ENCODE measurements at regions not wholly inside any gene's neighbourhood (a gene's known extent, or its start where the extent isn't known, plus 50 kb on each side); places are given as distances from the start of the nearest gene placed in this dataset.

- no peak for TF ChIP-seq ZSCAN5A (tag by site-specific recombination; IDR thresholded peaks at IDR 0.05)
- no peak for TF ChIP-seq ZNF311 (tag by site-specific recombination; IDR thresholded peaks at IDR 0.05; ENCODE audit: borderline replicate concordance)
- no peak for TF ChIP-seq ZNF175 (tag by site-specific recombination; IDR thresholded peaks at IDR 0.05)
- no peak for TF ChIP-seq MZF1 (tag by site-specific recombination; IDR thresholded peaks at IDR 0.05; ENCODE audit: borderline replicate concordance)
- TF ChIP-seq HIC1 (tag by site-specific recombination; IDR thresholded peaks at IDR 0.05): no peak
- peak; percentile 54; the same call in 1 of the 2 replicates for TF ChIP-seq ZNF148 (tag by site-specific recombination; IDR thresholded peaks at IDR 0.05; ENCODE audit: borderline replicate concordance)
- TF ChIP-seq ZSCAN16 (tag by site-specific recombination; IDR thresholded peaks at IDR 0.05): no peak
- TF ChIP-seq SETDB1 (IDR thresholded peaks at IDR 0.05; ENCODE audit: insufficient read length, low read length): no peak
- TF ChIP-seq ZNF664 (tag by site-specific recombination; IDR thresholded peaks at IDR 0.05): no peak
- TF ChIP-seq FEZF1 (tag by site-specific recombination; IDR thresholded peaks at IDR 0.05): no peak
- no peak for TF ChIP-seq ZNF623 (tag by site-specific recombination; IDR thresholded peaks at IDR 0.05)
- TF ChIP-seq ZNF133 (tag by site-specific recombination; IDR thresholded peaks at IDR 0.05): no peak
- TF ChIP-seq RBAK (tag by site-specific recombination; IDR thresholded peaks at IDR 0.05): no peak
- no peak for TF ChIP-seq ZNF155 (tag by site-specific recombination; IDR thresholded peaks at IDR 0.05)
- peak; percentile 54; the same call in 1 of the 2 replicates for TF ChIP-seq REST (tag by site-specific recombination; IDR thresholded peaks at IDR 0.05)
- TF ChIP-seq ZNF791 (tag by site-specific recombination; IDR thresholded peaks at IDR 0.05): no peak
- TF ChIP-seq ZNF274 (IDR thresholded peaks at IDR 0.05; ENCODE audit: low read length): no peak
- TF ChIP-seq ZNF274 (tag by site-specific recombination; IDR thresholded peaks at IDR 0.05; ENCODE audit: borderline replicate concordance): no peak
- no peak for TF ChIP-seq ZNF48 (tag by site-specific recombination; IDR thresholded peaks at IDR 0.05)
- no peak for TF ChIP-seq MYNN (tag by site-specific recombination; IDR thresholded peaks at IDR 0.05; ENCODE audit: borderline replicate concordance)
Measured at GRCh38 chr12:41709463-41710285, 435.0 kb downstream of the GXYLT1 start (continued).

Measured in HEK293 (cell line).